ENCODE measurements at regions not wholly inside any gene's neighbourhood (a gene's known extent, or its start where the extent isn't known, plus 50 kb on each side); places are given as distances from the start of the nearest gene placed in this dataset.

GRCh38 chr14:53709381-53709780 is 247.2 kb downstream of the BMP4 start:
- no peaks in the 10 kb centered on the region for H3K36me3 ChIP-seq
- DNase-seq, result no peak
- H3K27ac ChIP-seq, result no peak overlapping the region
- TF ChIP-seq POLR2A (IDR thresholded peaks at IDR 0.05) (no peak), EP300 (IDR thresholded peaks at IDR 0.05) (no peak)
- TF ChIP-seq, protein P1, sequence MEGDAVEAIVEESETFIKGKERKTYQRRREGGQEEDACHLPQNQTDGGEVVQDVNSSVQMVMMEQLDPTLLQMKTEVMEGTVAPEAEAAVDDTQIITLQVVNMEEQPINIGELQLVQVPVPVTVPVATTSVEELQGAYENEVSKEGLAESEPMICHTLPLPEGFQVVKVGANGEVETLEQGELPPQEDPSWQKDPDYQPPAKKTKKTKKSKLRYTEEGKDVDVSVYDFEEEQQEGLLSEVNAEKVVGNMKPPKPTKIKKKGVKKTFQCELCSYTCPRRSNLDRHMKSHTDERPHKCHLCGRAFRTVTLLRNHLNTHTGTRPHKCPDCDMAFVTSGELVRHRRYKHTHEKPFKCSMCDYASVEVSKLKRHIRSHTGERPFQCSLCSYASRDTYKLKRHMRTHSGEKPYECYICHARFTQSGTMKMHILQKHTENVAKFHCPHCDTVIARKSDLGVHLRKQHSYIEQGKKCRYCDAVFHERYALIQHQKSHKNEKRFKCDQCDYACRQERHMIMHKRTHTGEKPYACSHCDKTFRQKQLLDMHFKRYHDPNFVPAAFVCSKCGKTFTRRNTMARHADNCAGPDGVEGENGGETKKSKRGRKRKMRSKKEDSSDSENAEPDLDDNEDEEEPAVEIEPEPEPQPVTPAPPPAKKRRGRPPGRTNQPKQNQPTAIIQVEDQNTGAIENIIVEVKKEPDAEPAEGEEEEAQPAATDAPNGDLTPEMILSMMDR (IDR thresholded peaks at IDR 0.05), result no peak
- 92 to 97% (median 97%) methylated on average over 3 of the region's 3 CpGs for WGBS, 3 donors
- H3K9me3 ChIP-seq, result no peaks in the 10 kb centered on the region
- intact Hi-C loops (cut with DNase I), result no loop called here
- no peaks in the 10 kb centered on the region for H3K4me1 ChIP-seq (ENCODE audit: insufficient read depth)
- no peak overlapping the region for H3K4me3 ChIP-seq
- no peaks in the 10 kb centered on the region for H3K27me3 ChIP-seq

- TF ChIP-seq POLR2A (IDR thresholded peaks at IDR 0.05), result no peak
- no peak for TF ChIP-seq EP300 (IDR thresholded peaks at IDR 0.05)
- Histone ChIP-seq H3K36me3 (no peaks in the 10 kb centered on the region), H3K4me3 (no peak overlapping the region), H3K9me3 (no peaks in the 10 kb centered on the region), H3K4me1 (ENCODE audit: insufficient read depth) (no peaks in the 10 kb centered on the region), H3K27ac (no peak overlapping the region), H3K27me3 (no peaks in the 10 kb centered on the region)
- DNase-seq, result no peak
- intact Hi-C loops (cut with DNase I), result no loop called here
Observed at GRCh38 chr14:53703457-53703856, 253.2 kb downstream of the BMP4 start.

GRCh38 chr14:53701108-53701875 is 255.3 kb downstream of the BMP4 start:
- 76 to 96% (median 93%) methylated on average over 3 of the region's 3 CpGs for WGBS, 3 donors
- H3K36me3 ChIP-seq, result no peaks in the 10 kb centered on the region
- no peak overlapping the region for H3K4me3 ChIP-seq
- H3K4me1 ChIP-seq (ENCODE audit: insufficient read depth), result no peaks in the 10 kb centered on the region
- no peak overlapping the region for H3K27ac ChIP-seq
- DNase-seq, result no peak
- intact Hi-C loops (cut with DNase I), result no loop called here
- no peaks in the 10 kb centered on the region for H3K9me3 ChIP-seq
- H3K27me3 ChIP-seq, result no peaks in the 10 kb centered on the region
- TF ChIP-seq EP300 (IDR thresholded peaks at IDR 0.05), result no peak

GRCh38 chr14:53696217-53696965 is 260.2 kb downstream of the BMP4 start:
- TF ChIP-seq POLR2A (IDR thresholded peaks at IDR 0.05) (no peak), EP300 (IDR thresholded peaks at IDR 0.05) (no peak)
- TF ChIP-seq, protein P1 (IDR thresholded peaks at IDR 0.05), result no peak
- no peaks in the 10 kb centered on the region for H3K4me1 ChIP-seq (ENCODE audit: insufficient read depth)
- no peaks in the 10 kb centered on the region for H3K27me3 ChIP-seq
- DNase-seq, result no peak
- H3K4me3 ChIP-seq, result no peak overlapping the region
- H3K9me3 ChIP-seq, result no peaks in the 10 kb centered on the region
- intact Hi-C loops (cut with DNase I), result no loop called here
- 72 to 92% (median 91%) methylated on average over 3 of the region's 3 CpGs for WGBS, 3 donors
- no peak overlapping the region for H3K27ac ChIP-seq
- H3K36me3 ChIP-seq, result no peaks in the 10 kb centered on the region

- H3K36me3 ChIP-seq, result no peaks in the 10 kb centered on the region
- no peaks in the 10 kb centered on the region for H3K9me3 ChIP-seq
- H3K4me1 ChIP-seq (ENCODE audit: insufficient read depth), result no peaks in the 10 kb centered on the region
- 97 to 100% (median 98%) methylated on average over 2 of the region's 2 CpGs for WGBS, 3 donors
- no peaks in the 10 kb centered on the region for H3K27me3 ChIP-seq
- H3K4me3 ChIP-seq, result no peak overlapping the region
- intact Hi-C loops (cut with DNase I), result no loop called here
- no peak overlapping the region for H3K27ac ChIP-seq
- TF ChIP-seq EP300 (IDR thresholded peaks at IDR 0.05), result no peak
- TF ChIP-seq, protein P1 (IDR thresholded peaks at IDR 0.05), result no peak
- TF ChIP-seq POLR2A (IDR thresholded peaks at IDR 0.05), result no peak
- no peak for DNase-seq
Observed at GRCh38 chr14:53695692-53696214, 260.9 kb downstream of the BMP4 start.

All from ovary (tissue), 7 donors.